H1 (cell line): ENCODE measurements at regions not wholly inside any gene's neighbourhood (a gene's known extent, or its start where the extent isn't known, plus 50 kb on each side); places are given as distances from the start of the nearest gene placed in this dataset.

ENCODE experiments used
- CTCF ChIA-PET: fragments of 300-600 bp; sonication (Branson Sonifier 250); formaldehyde crosslinking; loops from one replicate; lab custom pipeline; 2021; ENCODE audit not compliant: partially characterized antibody; lab: Charles Lee
- POLR2A ChIA-PET: fragments of 300-600 bp; sonication (Branson Sonifier 250); formaldehyde crosslinking; loops from one replicate; lab custom pipeline; 2021; ENCODE audit warnings: inconsistent platforms; ENCODE audit not compliant: partially characterized antibody; lab: Charles Lee
- DNase-seq, 2 experiments: peaks; one replicate each; pipeline versions ENCODE4 v3.0.0 to v3.0.0-alpha.2; 2010 to 2022; ENCODE audit warnings: low spot score in 2 of 2, low read depth in 1 of 2, mixed read lengths in 1 of 2
- FAIRE-seq: peaks from 2 replicates; lab custom pipeline; 2011; peaks lifted over from hg19 to GRCh38; lab: Jason Lieb, UNC
- H2AFZ ChIP-seq: 2 replicates; pipeline ENCODE4 v1.8.1; 2012; ENCODE audit warnings: low read length, inconsistent platforms
- H2AK5ac ChIP-seq: 2 replicates; pipeline ENCODE4 v1.6.1; 2013; ENCODE audit warnings: low read depth, low read length
- H2BK120ac ChIP-seq: replicated peaks from 2 replicates; pipeline ENCODE3; 2013; ENCODE audit warnings: low read depth, low read length, inconsistent platforms
- H2BK12ac ChIP-seq: 2 replicates; pipeline ENCODE4 v1.6.1; 2013; ENCODE audit warnings: low read depth, low read length
- H2BK15ac ChIP-seq: 2 replicates; pipeline ENCODE4 v1.6.1; 2013; ENCODE audit warnings: low read length
- H2BK20ac ChIP-seq: 2 replicates; pipeline ENCODE4 v1.6.1; 2013; ENCODE audit warnings: low read length
- H2BK5ac ChIP-seq: 2 replicates; pipeline ENCODE4 v1.6.1; 2013; ENCODE audit warnings: low read depth, low read length
- H3K14ac ChIP-seq: 2 replicates; pipeline ENCODE4 v1.6.1; 2013; ENCODE audit warnings: inconsistent platforms; ENCODE audit not compliant: insufficient read length
- H3K18ac ChIP-seq: 2 replicates; pipeline ENCODE4 v1.6.1; 2013; ENCODE audit warnings: low read length; ENCODE audit errors: extremely low read depth
- H3K23ac ChIP-seq: 2 replicates; pipeline ENCODE4 v1.6.1; 2013; ENCODE audit warnings: inconsistent platforms; ENCODE audit not compliant: insufficient read length
- H3K23me2 ChIP-seq: 2 replicates; pipeline ENCODE4 v1.6.1; 2013; ENCODE audit warnings: low read depth, low read length
- H3K27ac ChIP-seq: 2 replicates; pipeline ENCODE4 v1.6.1; 2011; ENCODE audit warnings: low read depth, low read length, inconsistent platforms
- H3K27me3 ChIP-seq, 4 experiments: replicated peaks in 1 of 4; 1 replicate in 1 of 4; 2 replicates in 3 of 4; pipeline versions ENCODE4 v1.6.1 to v1.8.1; 2011 to 2013; ENCODE audit warnings: low read length in 3 of 4, mild to moderate bottlenecking in 3 of 4, inconsistent platforms in 2 of 4, mixed read lengths in 2 of 4, moderate library complexity in 1 of 4; ENCODE audit not compliant: control insufficient read depth in 3 of 4, insufficient read depth in 3 of 4; ENCODE audit errors: extremely low read depth in 1 of 4
- H3K36me3 ChIP-seq, 4 experiments: 2 replicates each; pipeline versions ENCODE4 v1.6.1 to v1.8.1; 2011 to 2013; ENCODE audit warnings: mild to moderate bottlenecking in 4 of 4, low read length in 3 of 4, moderate library complexity in 2 of 4, control low read depth in 1 of 4, inconsistent platforms in 1 of 4; ENCODE audit not compliant: insufficient read depth in 4 of 4, control insufficient read depth in 2 of 4
- H3K4ac ChIP-seq: replicated peaks from 2 replicates; pipeline ENCODE3; 2013; ENCODE audit warnings: low read length, low read depth, mixed read lengths, inconsistent platforms; ENCODE audit not compliant: insufficient read length
- H3K4me1 ChIP-seq, 4 experiments: replicated peaks in 1 of 4; 1 replicate in 1 of 4; 2 replicates in 3 of 4; pipeline versions ENCODE4 v1.6.1 to v1.8.1; 2011 to 2013; ENCODE audit warnings: low read length in 3 of 4, inconsistent platforms in 2 of 4, mixed read lengths in 1 of 4; ENCODE audit not compliant: insufficient read depth in 4 of 4, control insufficient read depth in 3 of 4
- H3K4me2 ChIP-seq, 2 experiments: 2 replicates each; pipeline versions ENCODE4 v1.6.1 to v1.8.1; 2011 to 2013; ENCODE audit warnings: low read depth in 2 of 2, low read length in 2 of 2, control low read depth in 1 of 2, inconsistent platforms in 1 of 2, mild to moderate bottlenecking in 1 of 2; ENCODE audit not compliant: insufficient read depth in 1 of 2
- H3K4me3 ChIP-seq, 4 experiments: fragments of 200-600, 300-600 bp in 1 of 4; sonication (generic), shearing (Covaris generic), sonication (Bioruptor Twin) in 1 of 4; 2 replicates each; pipeline versions ENCODE4 v1.5.1 to v1.8.1; 2011 to 2016; ENCODE audit warnings: low read length in 4 of 4, low read depth in 3 of 4, control low read depth in 2 of 4, inconsistent platforms in 2 of 4, mild to moderate bottlenecking in 2 of 4, mixed read lengths in 1 of 4, moderate library complexity in 1 of 4; ENCODE audit not compliant: insufficient read depth in 2 of 4; ENCODE audit errors: extremely low read depth in 1 of 4
- H3K56ac ChIP-seq: replicated peaks from 2 replicates; pipeline ENCODE3; 2013; ENCODE audit warnings: low read depth, mild to moderate bottlenecking, mixed read lengths, low read length, inconsistent platforms; ENCODE audit not compliant: insufficient read length
- H3K79me1 ChIP-seq: 2 replicates; pipeline ENCODE4 v1.6.1; 2013; ENCODE audit warnings: low read depth, low read length, control low read depth
- H3K79me2 ChIP-seq, 2 experiments: 2 replicates each; pipeline versions ENCODE4 v1.6.1 to v1.8.1; 2012 to 2013; ENCODE audit warnings: low read length in 2 of 2, mild to moderate bottlenecking in 2 of 2, inconsistent platforms in 1 of 2; ENCODE audit not compliant: insufficient read depth in 2 of 2, control insufficient read depth in 1 of 2
- H3K9ac ChIP-seq, 4 experiments: replicated peaks in 1 of 4; 1 replicate in 1 of 4; 2 replicates in 3 of 4; pipeline versions ENCODE4 v1.6.1 to v1.8.1; 2011 to 2013; ENCODE audit warnings: low read depth in 3 of 4, low read length in 3 of 4, control low read depth in 2 of 4, mild to moderate bottlenecking in 2 of 4, moderate library complexity in 2 of 4, inconsistent platforms in 1 of 4; ENCODE audit errors: extremely low read depth in 1 of 4
- H3K9me3 ChIP-seq, 2 experiments: 2 replicates each; pipeline versions ENCODE4 v1.6.1 to v1.8.1; 2012 to 2013; ENCODE audit warnings: mild to moderate bottlenecking in 2 of 2, moderate library complexity in 2 of 2, control low read depth in 1 of 2, inconsistent platforms in 1 of 2, low read depth in 1 of 2, low read length in 1 of 2, mixed read lengths in 1 of 2; ENCODE audit not compliant: insufficient read depth in 2 of 2
- H4K20me1 ChIP-seq, 2 experiments: replicated peaks in 1 of 2; 2 replicates each; pipeline versions ENCODE3 to v1.8.1; 2011 to 2013; ENCODE audit warnings: inconsistent platforms in 2 of 2, low read length in 2 of 2, mild to moderate bottlenecking in 1 of 2; ENCODE audit not compliant: insufficient read depth in 2 of 2, control insufficient read depth in 1 of 2
- H4K5ac ChIP-seq: 2 replicates; pipeline ENCODE4 v1.6.1; 2013; ENCODE audit warnings: low read length, low read depth, mixed read lengths, inconsistent platforms; ENCODE audit not compliant: insufficient read length
- H4K8ac ChIP-seq: 2 replicates; pipeline ENCODE4 v1.8.0; 2013; ENCODE audit warnings: mild to moderate bottlenecking, moderate library complexity, low read length, inconsistent platforms; ENCODE audit not compliant: insufficient read depth; ENCODE audit errors: extremely low read depth
- H4K91ac ChIP-seq: replicated peaks from 2 replicates; pipeline ENCODE3; 2013; ENCODE audit warnings: low read length, mixed read lengths, inconsistent platforms; ENCODE audit not compliant: insufficient read length
- CHD2 ChIP-seq: IDR thresholded peaks from 2 replicates; pipeline ENCODE4 v1.6.1; 2012; ENCODE audit warnings: low read length, improper control_type of control experiment
- POLR2AphosphoS5 ChIP-seq: IDR thresholded peaks from 2 replicates; pipeline ENCODE4 v1.6.1; 2011; ENCODE audit warnings: low read depth, low read length
- TAF7 ChIP-seq: optimal IDR thresholded peaks from 2 replicates; pipeline ENCODE3; 2011; ENCODE audit warnings: low read depth, mild to moderate bottlenecking, inconsistent platforms, low read length, moderate library complexity, borderline replicate concordance
- WGBS, 2 experiments: shearing (Covaris generic) in 1 of 2; methylation state at CpG; one replicate each; pipeline versions ENCODE4 v1.1.6 to v1.1.7; 2013 to 2015; ENCODE audit warnings: low lambda C conversion rate in 2 of 2, mixed read lengths in 2 of 2, inconsistent platforms in 1 of 2, low coverage in 1 of 2, missing lambda C conversion rate in 1 of 2; ENCODE audit not compliant: insufficient replicate concordance in 2 of 2, insufficient coverage in 1 of 2, insufficient read length in 1 of 2; ENCODE audit errors: extremely low coverage in 1 of 2, missing lambda C conversion rate in 1 of 2; 5-methylcytosine and 5-hydroxymethylcytosine counted together

- no peak for TF ChIP-seq POLR2AphosphoS5
- TF ChIP-seq CHD2, result no peak
- no peak for TF ChIP-seq TAF7
- Histone ChIP-seq H3K4me3 (no peak overlapping the region), H3K79me2 (no peaks in the 10 kb centered on the region), H3K56ac (no peak overlapping the region), H3K4me2 (no peak overlapping the region), H4K5ac (no peak overlapping the region), H3K36me3 (no peaks in the 10 kb centered on the region; a peak in 1 of 8 replicates), H3K23me2 (peaks cover 2% of the 10 kb centered on the region; the same call in 1 of the 2 replicates), H3K4ac (no peak overlapping the region), H2BK20ac (no peak overlapping the region), H3K27me3 (peaks cover 0 to 2% (median 2%) of the 10 kb centered on the region in 4 experiments; a peak in 2 of 7 replicates), H2BK12ac (no peak overlapping the region), H3K79me1 (no peaks in the 10 kb centered on the region), H2AK5ac (no peak overlapping the region), H2BK15ac (no peak overlapping the region), H3K27ac (no peak overlapping the region), H3K14ac (no peak overlapping the region), H4K8ac (no peak overlapping the region; the same call in 1 of the 2 replicates), H4K91ac (no peak overlapping the region), H2BK120ac (no peak overlapping the region), H3K4me1 (no peaks in the 10 kb centered on the region), H2AFZ (0 out of 2 replicates have a peak overlapping the region, but pooled peaks have one; percentile 4), H4K20me1 (no peaks in the 10 kb centered on the region), H3K9ac (no peak overlapping the region), H2BK5ac (no peak overlapping the region), H3K18ac (no peak overlapping the region), H3K9me3 (peaks cover 5 to 9% of the 10 kb centered on the region in 2 experiments; a peak in 3 of 4 replicates), H3K23ac (no peak overlapping the region)
- FAIRE-seq (no peak), DNase-seq (no peak)
- ChIA-PET POLR2A (no interaction called here), CTCF (interaction anchor here (0.5 to 1.8 kb wide), 9 partner anchors 19 to 453 kb away, joined by 3 to 7 read pairs (median 4); no protein-coding TSS in a partner anchor)
- WGBS, 2 experiments, result 90% methylated on average over 4 of the region's 4 CpGs; no CpG with 5 or more reads in 1 of the 2 experiments
These were observed 333.2 kb upstream of the PODXL start for GRCh38 chr7:131889572-131890150.
